SJSA1 (cell line): ENCODE measurements at regions not wholly inside any gene's neighbourhood (a gene's known extent, or its start where the extent isn't known, plus 50 kb on each side); places are given as distances from the start of the nearest gene placed in this dataset.

ENCODE experiments used
- DNase-seq, 2 experiments: peaks; one replicate each; pipeline ENCODE4 v3.0.0-alpha.2; 2015 to 2020; ENCODE audit warnings: low spot score in 2 of 2, low read depth in 1 of 2
- H3K27ac ChIP-seq: fragments of 250-450 bp; sonication (Bioruptor Pico); 2 replicates; pipeline ENCODE4 v1.5.1; 2020; ENCODE audit warnings: mild to moderate bottlenecking, moderate library complexity
- H3K27me3 ChIP-seq: fragments of 250-450 bp; sonication (Bioruptor Pico); replicated peaks from 2 replicates; pipeline ENCODE4 v1.5.1; 2020; ENCODE audit warnings: mild to moderate bottlenecking, moderate library complexity
- H3K36me3 ChIP-seq: fragments of 250-450 bp; sonication (Bioruptor Pico); 2 replicates; pipeline ENCODE4 v1.5.1; 2020; ENCODE audit warnings: mild to moderate bottlenecking
- H3K4me1 ChIP-seq: fragments of 250-450 bp; sonication (Bioruptor Pico); replicated peaks from 2 replicates; pipeline ENCODE4 v1.6.1; 2021; ENCODE audit warnings: mild to moderate bottlenecking
- H3K4me3 ChIP-seq: fragments of 250-450 bp; sonication (Bioruptor Pico); 2 replicates; pipeline ENCODE4 v1.5.1; 2020; ENCODE audit warnings: mild to moderate bottlenecking
- H3K9me3 ChIP-seq: fragments of 250-450 bp; sonication (Bioruptor Pico); replicated peaks from 2 replicates; pipeline ENCODE4 v1.5.1; 2020; ENCODE audit warnings: mild to moderate bottlenecking

DNA sequence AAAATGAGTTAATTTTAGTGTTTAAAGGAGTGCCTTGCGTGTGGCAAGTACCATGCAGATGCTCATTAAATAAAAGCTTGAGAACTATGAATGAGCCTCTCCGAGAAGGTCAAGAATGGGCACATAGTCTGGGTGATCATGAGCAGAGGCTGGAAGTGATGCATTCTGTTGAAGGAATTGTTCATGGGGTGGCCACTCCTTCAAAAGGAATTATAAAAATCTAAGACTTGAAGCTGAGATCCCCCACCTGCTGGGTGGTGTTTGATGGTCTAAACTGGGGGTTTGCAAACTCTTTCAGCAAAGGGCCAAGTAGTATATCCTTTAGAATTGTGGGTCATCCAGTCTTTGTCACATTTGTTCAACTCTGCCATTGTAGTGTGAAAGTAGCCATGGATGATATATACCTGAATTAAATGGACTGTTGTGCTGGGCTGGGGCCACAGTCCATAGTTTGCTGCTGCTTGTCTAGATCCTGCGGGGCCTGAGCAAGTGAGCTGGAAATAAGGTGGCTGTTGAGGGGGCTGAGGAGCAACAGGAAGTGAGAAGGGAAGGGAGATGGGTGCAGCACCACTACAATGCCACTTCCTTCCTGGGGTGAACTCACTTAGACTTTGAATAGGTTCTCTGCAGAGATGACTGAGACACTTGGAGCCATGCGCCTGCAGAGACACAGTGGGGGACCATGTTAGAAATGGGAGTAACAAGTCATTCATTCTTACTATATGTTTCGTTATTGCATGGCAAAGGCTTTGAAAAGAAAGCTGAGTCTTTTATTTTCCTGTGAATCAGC is 179.0 kb downstream of the SNX19 start:
- H3K36me3 ChIP-seq: no peaks in the 10 kb centered on the region
- H3K4me3 ChIP-seq: no peak overlapping the region
- peaks cover 9% of the 10 kb centered on the region for H3K4me1 ChIP-seq
- DNase-seq: no peak
- H3K27me3 ChIP-seq: no peaks in the 10 kb centered on the region
- H3K27ac ChIP-seq: no peak overlapping the region
- peaks cover 4% of the 10 kb centered on the region; the same call in 1 of the 2 replicates for H3K9me3 ChIP-seq

DNA sequence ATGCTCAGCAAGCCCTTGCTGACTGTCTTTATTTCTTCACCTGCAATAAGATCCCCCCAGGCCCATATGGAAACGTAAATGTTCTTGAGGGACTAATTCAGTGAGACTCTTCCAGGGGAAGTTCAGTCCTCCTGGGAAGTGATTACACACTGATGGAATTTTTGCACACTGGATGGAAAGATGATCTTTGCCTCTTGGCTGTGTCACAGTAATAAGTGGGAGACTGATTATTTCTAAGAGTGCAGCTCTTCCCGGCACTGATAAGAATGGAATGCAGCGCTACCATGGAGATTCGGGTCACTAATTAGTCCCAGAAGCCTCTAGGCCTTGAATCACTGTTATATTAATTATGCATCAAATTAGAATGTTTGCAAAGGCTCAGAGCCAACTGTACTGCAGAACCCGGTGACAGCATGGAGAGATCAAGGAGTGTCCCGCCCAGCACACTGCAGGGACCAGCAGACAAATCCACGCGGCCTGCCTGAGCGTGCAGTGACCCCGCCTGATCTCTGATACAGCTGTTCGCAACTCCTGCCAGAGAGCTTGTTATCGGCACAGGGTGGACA is 178.3 kb downstream of the SNX19 start:
- Histone ChIP-seq H3K27ac (no peak overlapping the region; the same call in 1 of the 2 replicates), H3K9me3 (peaks cover 4% of the 10 kb centered on the region; the same call in 1 of the 2 replicates), H3K36me3 (no peaks in the 10 kb centered on the region), H3K4me1 (peaks cover 9% of the 10 kb centered on the region), H3K4me3 (no peak overlapping the region), H3K27me3 (no peaks in the 10 kb centered on the region)
- DNase-seq: no peak

DNA sequence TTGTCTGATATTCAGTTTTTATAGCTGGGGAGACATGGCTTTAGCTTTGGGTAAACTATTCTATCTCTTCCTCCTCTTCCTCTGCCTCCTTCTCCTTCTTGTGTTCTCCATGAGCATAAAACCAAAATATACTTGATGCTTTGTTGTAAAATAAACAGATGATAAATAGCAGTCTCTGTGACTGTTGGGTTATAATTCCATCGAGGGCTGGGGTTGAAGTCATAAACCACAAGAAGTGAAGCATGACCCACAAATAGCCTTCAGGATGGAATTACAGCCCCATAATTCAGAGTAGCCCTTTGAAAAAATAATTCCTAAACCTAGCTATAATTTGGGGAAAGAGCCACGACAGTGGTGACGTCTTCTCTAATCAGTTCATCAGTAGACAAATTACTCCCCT is 177.7 kb downstream of the SNX19 start:
- H3K36me3 ChIP-seq: no peaks in the 10 kb centered on the region
- H3K27ac ChIP-seq: no peak overlapping the region; the same call in 1 of the 2 replicates
- peak in 1 of 2 experiments; percentile 17 for DNase-seq
- peaks cover 9% of the 10 kb centered on the region for H3K4me1 ChIP-seq
- no peaks in the 10 kb centered on the region for H3K27me3 ChIP-seq
- H3K4me3 ChIP-seq: no peak overlapping the region
- H3K9me3 ChIP-seq: peaks cover 4% of the 10 kb centered on the region; the same call in 1 of the 2 replicates

DNA sequence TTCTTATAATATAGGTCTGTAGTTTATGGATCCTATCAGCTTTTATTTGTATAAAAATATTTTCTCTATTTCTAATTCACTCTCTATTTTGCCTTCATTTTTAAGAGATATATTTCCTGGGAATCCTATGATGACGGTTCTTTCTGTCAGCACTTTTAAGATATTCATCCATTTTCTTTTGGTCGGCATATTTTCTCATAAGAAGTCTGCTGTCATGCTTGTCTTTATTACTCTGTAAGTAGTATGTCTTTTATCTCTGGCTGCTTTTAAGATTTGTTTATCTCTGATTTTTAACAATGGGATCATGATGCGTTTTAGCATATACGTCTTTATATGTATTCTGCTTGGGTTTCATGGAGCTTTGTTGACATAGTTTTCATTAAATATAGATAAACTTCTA is 175.5 kb downstream of the SNX19 start:
- Histone ChIP-seq H3K9me3 (peaks cover 4% of the 10 kb centered on the region; the same call in 1 of the 2 replicates), H3K4me3 (no peak overlapping the region), H3K4me1 (peaks cover 9% of the 10 kb centered on the region), H3K27ac (no peak overlapping the region), H3K36me3 (no peaks in the 10 kb centered on the region), H3K27me3 (no peaks in the 10 kb centered on the region)
- no peak for DNase-seq

DNA sequence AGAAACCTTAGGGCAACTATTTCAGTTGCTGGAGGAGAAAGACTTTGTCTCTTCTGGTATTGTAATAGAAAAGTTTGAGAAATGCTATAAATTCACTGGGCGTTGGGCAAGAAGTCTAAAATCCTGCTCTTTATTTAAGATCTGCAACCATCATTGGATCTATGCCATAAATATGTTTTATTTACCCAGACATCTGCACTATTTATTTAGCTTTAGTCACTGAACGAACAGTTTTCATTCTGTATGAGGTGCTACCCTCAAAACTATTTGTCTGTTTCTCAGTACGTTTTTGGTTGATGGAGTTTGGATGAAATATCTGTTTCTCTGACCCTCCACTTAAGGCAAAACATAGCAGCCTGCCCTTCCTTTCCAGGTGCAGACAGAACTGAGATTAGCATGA is 171.5 kb downstream of the SNX19 start:
- H3K9me3 ChIP-seq: peaks cover 4% of the 10 kb centered on the region; the same call in 1 of the 2 replicates
- no peaks in the 10 kb centered on the region for H3K27me3 ChIP-seq
- H3K4me1 ChIP-seq: no peaks in the 10 kb centered on the region
- H3K27ac ChIP-seq: no peak overlapping the region
- H3K4me3 ChIP-seq: no peak overlapping the region
- no peak for DNase-seq
- no peaks in the 10 kb centered on the region for H3K36me3 ChIP-seq

DNA sequence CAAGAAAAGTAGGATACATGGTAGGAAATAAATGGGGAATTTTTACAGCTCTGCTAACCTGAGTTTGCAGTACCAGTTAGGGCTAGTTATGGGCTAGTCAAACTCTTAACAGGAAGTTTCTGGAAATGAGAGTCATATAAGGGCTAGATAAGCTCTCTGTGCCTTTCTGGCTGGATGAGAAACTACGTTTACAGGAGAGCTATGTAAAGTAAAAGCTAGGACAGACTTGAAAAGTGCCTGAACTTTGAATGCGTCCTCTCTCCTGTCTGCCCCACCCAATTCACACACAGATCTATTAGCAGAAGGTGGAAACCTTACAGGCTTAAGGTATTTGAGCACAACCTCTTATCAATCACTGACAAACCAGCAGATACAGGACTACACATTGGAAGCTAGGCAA is 167.1 kb downstream of the SNX19 start:
- Histone ChIP-seq H3K4me3 (no peak overlapping the region), H3K9me3 (no peaks in the 10 kb centered on the region), H3K36me3 (no peaks in the 10 kb centered on the region), H3K27me3 (no peaks in the 10 kb centered on the region), H3K27ac (no peak overlapping the region), H3K4me1 (no peaks in the 10 kb centered on the region)
- no peak for DNase-seq

DNA sequence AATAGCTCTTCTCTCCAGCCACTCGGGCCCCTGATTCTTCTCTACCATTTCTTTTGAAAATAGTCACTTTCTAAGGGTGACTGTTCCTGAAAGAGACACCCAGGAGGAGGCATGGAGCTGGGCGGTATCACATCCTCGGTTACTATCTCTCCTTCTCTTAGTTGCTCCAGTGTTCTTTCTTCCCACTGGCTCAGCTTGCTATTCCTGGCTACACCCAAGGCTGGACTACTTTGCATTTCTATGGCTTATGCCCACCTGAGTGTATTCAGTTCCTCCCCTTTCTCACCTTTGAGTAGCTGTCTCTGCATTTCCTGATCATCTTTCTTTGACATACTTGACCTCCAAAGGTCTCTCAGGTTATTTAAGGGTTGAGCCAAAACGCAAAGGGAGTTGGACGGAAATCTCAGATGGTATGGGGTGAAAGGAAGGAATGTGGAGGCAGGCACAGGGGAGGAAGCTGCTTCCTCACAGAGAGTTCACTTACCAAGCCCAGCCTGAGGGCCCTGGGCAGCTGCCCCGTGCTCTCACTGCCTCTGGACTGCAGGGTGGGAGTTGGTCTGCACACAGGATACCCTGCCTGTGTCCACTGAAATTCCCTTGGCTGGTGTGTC is 155.7 kb downstream of the SNX19 start:
- Histone ChIP-seq H3K27me3 (no peaks in the 10 kb centered on the region), H3K27ac (no peak overlapping the region), H3K4me3 (no peak overlapping the region), H3K4me1 (peaks cover 10% of the 10 kb centered on the region), H3K9me3 (no peaks in the 10 kb centered on the region), H3K36me3 (no peaks in the 10 kb centered on the region)
- DNase-seq: no peak

DNA sequence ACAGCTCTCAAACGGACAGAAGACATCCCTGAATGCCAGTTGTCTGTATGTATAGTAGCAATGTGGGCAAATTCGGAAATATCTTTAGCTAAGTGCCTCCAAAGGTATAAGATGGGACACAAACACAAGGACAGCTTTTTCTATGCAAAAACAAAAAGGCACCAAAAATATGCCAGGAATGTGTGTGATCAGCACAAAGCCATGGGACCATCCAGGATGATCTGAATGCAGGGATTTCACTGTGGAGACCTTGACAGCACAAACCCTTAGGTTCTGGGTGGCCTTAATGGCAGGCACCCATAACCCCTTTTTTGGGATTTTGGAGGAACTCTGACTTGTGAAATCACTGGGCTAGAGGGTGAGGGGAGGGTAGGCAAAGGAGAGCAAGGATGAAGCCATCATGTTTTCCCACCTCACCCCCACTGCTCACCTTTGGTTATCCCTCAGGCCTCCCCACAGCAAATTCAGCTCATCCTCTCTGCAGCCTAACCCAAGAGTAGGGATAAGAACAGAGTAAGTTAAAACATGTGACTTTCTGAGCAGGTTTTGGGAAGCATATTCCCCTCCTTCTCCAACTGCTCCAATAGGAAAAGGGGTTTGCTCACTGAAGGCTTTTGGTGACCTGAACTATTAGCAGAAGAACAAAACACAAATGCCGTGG is 154.6 kb downstream of the SNX19 start:
- no peak overlapping the region for H3K4me3 ChIP-seq
- no peaks in the 10 kb centered on the region for H3K9me3 ChIP-seq
- peaks cover 20% of the 10 kb centered on the region for H3K4me1 ChIP-seq
- no peak overlapping the region for H3K27ac ChIP-seq
- no peak for DNase-seq
- no peaks in the 10 kb centered on the region for H3K36me3 ChIP-seq
- H3K27me3 ChIP-seq: no peaks in the 10 kb centered on the region

DNA sequence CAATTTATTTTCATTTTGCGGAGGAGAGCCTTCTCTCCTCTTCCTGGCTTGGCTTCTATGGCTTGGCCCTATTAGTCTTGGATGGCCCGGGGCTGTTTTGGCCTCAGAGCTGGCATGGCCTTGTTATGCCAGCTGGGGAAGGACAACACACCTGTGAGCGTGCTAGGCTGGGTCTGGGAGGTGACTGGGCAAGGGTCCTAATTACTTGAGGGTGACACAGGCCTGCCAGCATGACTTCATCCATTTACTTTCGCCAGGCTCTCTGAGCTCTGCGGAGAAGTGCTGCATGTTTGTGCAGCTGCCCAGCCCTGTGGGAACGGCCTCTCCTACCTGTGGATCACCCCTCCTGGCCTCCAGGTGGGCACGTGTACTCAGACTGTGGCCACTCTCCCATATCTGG is 153.6 kb downstream of the SNX19 start:
- Histone ChIP-seq H3K4me3 (no peak overlapping the region), H3K36me3 (no peaks in the 10 kb centered on the region), H3K27me3 (no peaks in the 10 kb centered on the region), H3K27ac (no peak overlapping the region), H3K4me1 (peaks cover 20% of the 10 kb centered on the region), H3K9me3 (no peaks in the 10 kb centered on the region)
- DNase-seq: no peak

DNA sequence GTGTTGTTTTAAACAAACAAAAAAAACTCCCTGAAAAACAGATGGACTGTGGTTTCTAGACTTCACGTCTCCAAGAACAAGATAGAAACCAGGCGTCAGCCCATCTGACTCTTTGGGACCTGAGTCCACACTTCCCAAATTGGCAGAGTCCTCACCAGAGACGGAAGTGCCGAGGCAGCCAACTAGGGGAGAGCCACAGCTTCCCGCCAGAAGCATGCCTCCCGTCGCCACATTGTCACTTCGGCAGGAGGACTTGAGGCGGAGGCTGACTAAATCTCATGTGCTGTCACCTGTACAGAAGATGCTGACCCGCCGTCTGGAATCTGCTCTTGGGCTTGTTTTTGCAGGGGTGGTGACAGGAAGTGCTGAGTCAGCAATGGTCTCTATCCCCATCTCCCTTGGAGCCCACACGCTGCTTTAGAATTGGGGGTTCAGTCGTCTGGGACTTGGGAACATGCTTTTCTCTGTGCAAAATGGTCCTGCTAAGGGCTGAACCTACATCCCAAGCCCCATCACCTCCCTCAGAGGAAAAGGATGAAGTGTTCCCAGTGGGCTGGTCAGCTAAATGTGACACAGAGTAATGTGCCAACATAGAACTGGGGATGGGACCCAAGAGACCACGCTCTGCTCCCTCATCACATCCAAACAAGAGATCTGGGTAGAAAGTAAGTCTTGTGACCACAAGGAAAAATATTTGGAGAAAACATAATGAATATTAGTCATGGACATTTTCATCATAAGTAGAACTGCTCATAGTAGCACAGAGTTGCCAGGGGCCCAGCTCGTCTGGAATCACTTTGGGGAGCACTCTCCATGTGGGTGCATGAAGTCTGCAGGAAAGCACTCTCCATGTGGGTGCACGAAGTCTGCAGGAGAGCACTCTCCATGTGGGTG is 152.9 kb downstream of the SNX19 start:
- Histone ChIP-seq H3K4me3 (no peak overlapping the region), H3K36me3 (no peaks in the 10 kb centered on the region), H3K4me1 (peaks cover 20% of the 10 kb centered on the region), H3K9me3 (no peaks in the 10 kb centered on the region), H3K27ac (no peak overlapping the region), H3K27me3 (no peaks in the 10 kb centered on the region)
- no peak for DNase-seq

DNA sequence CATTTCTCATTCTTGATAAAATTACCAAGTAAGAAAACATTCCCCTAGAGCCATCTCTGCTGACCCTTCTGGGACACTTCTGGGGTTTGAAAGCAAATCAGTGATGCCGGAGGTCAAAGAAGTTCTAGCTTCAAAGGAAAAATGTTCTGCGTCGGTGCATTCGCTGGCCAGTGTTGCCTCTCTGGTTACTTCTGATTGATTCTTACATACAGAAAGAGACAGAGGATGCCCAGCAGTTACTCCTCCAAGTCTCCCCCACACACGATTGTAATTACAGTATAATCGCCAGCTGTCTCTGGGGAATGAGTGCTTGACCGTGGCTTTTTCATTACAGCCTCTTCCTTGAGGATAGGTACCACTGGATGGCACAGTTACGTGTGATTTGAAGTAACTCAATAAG is 150.9 kb downstream of the SNX19 start:
- Histone ChIP-seq H3K27ac (no peak overlapping the region), H3K9me3 (no peaks in the 10 kb centered on the region), H3K4me3 (no peak overlapping the region), H3K36me3 (no peaks in the 10 kb centered on the region), H3K27me3 (no peaks in the 10 kb centered on the region), H3K4me1 (peaks cover 20% of the 10 kb centered on the region)
- DNase-seq: no peak

DNA sequence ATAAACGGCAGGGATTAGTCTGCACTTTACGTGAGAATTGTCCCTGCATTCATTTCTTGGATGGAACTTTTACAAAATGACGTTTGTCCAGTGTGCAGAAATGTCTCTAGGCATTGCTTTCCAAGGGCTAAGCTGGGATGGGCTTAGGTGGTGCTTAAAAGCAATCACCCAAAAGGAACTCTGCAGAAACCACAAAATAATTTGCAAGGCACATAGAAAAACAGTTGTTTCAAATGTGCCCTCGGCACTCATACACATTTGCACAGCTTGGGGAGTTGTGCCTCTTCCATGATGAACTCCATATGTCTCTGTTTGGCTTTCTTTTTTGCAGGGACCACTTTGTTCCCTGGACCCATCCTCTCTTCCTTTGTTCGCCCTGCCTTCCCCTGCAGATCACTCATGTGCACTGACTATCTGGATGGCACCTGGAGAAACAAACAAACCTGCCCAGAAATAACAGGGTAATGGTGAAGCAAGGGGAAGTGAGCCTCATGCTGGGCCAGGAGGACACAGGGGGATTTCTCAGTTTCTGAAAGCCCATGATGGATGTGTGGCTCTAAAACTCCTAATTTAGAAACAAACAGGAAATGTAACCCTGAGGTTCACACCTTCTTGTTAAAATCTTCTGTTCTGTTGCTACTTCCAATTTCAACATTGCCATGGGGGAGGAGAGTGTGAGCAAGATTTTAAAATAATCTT is 150.2 kb downstream of the SNX19 start:
- Histone ChIP-seq H3K27ac (no peak overlapping the region), H3K4me1 (peaks cover 20% of the 10 kb centered on the region), H3K36me3 (no peaks in the 10 kb centered on the region), H3K9me3 (no peaks in the 10 kb centered on the region), H3K4me3 (no peak overlapping the region), H3K27me3 (no peaks in the 10 kb centered on the region)
- DNase-seq: no peak
